CD4-positive, alpha-beta T cell (primary cell): ENCODE measurements at regions not wholly inside any gene's neighbourhood (a gene's known extent, or its start where the extent isn't known, plus 50 kb on each side); places are given as distances from the start of the nearest gene placed in this dataset.

Experiments used
- ATAC-seq: fragments of 200-7000 bp; cut with Tn5 transposase; one replicate; pipeline ENCODE4 v1.10.0; 2022; ENCODE audit warnings: mild to moderate bottlenecking; ENCODE audit not compliant: poor library complexity
- CTCF ChIA-PET: fragments of 350-600 bp; sonication (Branson Sonifier 250); formaldehyde crosslinking; loops from one replicate; lab custom pipeline; 2021; ENCODE audit warnings: antibody characterized with exemption, inconsistent platforms; lab: Charles Lee
- POLR2A ChIA-PET: fragments of 350-600 bp; sonication (Branson Sonifier 250); formaldehyde crosslinking; loops from one replicate; lab custom pipeline; 2021; ENCODE audit warnings: antibody characterized with exemption, inconsistent platforms; lab: Charles Lee
- DNase-seq, 14 experiments: peaks; one replicate each; pipeline ENCODE4 v3.0.0-alpha.2; 2013 to 2020; ENCODE audit warnings: mixed read lengths in 2 of 14
- H3K27ac ChIP-seq, 2 donors: one replicate each; pipeline versions ENCODE4 v1.5.1 to v1.7.0; 2013; ENCODE audit warnings: low read length in 2 of 2, low read depth in 1 of 2, mild to moderate bottlenecking in 1 of 2
- H3K27me3 ChIP-seq, 2 experiments: 1 replicate in 1 of 2; 2 replicates in 1 of 2; pipeline versions ENCODE4 v1.6.1 to v1.7.0; 2013; ENCODE audit warnings: low read length in 2 of 2, control low read depth in 1 of 2, mild to moderate bottlenecking in 1 of 2, moderate library complexity in 1 of 2; ENCODE audit not compliant: insufficient read depth in 2 of 2, control insufficient read depth in 1 of 2
- H3K36me3 ChIP-seq: one replicate; pipeline ENCODE4 v1.6.1; 2013; ENCODE audit warnings: low read length, control low read depth; ENCODE audit not compliant: insufficient read depth
- H3K4me1 ChIP-seq: one replicate; pipeline ENCODE4 v1.6.1; 2013; ENCODE audit warnings: low read length, control low read depth; ENCODE audit not compliant: insufficient read depth
- H3K4me3 ChIP-seq: one replicate; pipeline ENCODE4 v1.5.1; 2013; ENCODE audit warnings: mild to moderate bottlenecking, low read length, moderate library complexity
- H3K9me3 ChIP-seq, 2 experiments: 1 replicate in 1 of 2; 2 replicates in 1 of 2; pipeline versions ENCODE4 v1.6.1 to v1.7.0; 2013; ENCODE audit warnings: low read length in 2 of 2, mild to moderate bottlenecking in 2 of 2, control low read depth in 1 of 2, moderate library complexity in 1 of 2; ENCODE audit not compliant: control insufficient read depth in 1 of 2, insufficient read depth in 1 of 2
- H3K27ac Mint-ChIP-seq: one replicate; pipeline ENCODE4 v1.8.0; 2020; ENCODE audit warnings: mixed read lengths
- H3K27me3 Mint-ChIP-seq: one replicate; pipeline ENCODE4 v1.8.0; 2021; ENCODE audit warnings: mixed read lengths
- H3K36me3 Mint-ChIP-seq: one replicate; pipeline ENCODE4 v1.8.0; 2021; ENCODE audit warnings: low read depth, mixed read lengths
- H3K4me1 Mint-ChIP-seq: one replicate; pipeline ENCODE4 v1.8.0; 2021; ENCODE audit warnings: low read depth, mixed read lengths
- H3K4me3 Mint-ChIP-seq: one replicate; pipeline ENCODE4 v1.8.0; 2020; ENCODE audit warnings: mild to moderate bottlenecking, mixed read lengths
- H3K9me3 Mint-ChIP-seq: one replicate; pipeline ENCODE4 v1.8.0; 2020; ENCODE audit warnings: mixed read lengths
- intact Hi-C, 2 experiments: fragments of 100-400 bp; cut with DNase I in 1 of 2; cut with micrococcal nuclease in 1 of 2; formaldehyde crosslinking; loops; one replicate each; pipeline versions ENCODE4 v1.15.1 to v1.9.0; 2023 to 2025; cut with DNase I, micrococcal nuclease
- TF ChIP-seq, protein P1 (sequence below): fragments of 200-600 bp; IDR thresholded peaks from one replicate; pipeline ENCODE4 v1.8.0; 2022; ENCODE audit warnings: antibody characterized with exemption, mild to moderate bottlenecking

DNA sequence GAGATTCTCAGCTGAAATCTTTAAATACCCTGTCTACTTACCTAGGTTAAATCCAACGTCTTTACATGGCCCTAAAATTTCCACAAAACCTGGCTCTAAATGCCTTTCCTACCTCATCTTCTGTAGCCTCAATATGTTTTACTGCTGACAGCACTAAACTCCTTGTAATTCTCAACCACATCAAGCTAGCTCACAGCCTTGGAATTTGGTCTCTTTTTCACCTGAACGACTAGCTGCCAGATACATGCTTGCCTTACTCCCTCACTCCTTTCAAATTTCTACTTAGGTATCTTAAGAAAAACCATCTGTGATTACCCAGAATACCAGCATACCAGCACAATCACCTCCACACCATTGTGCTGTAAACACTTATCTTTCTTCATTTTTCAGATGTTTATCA lies 635.6 kb upstream of the PCDH10 start:
- Histone ChIP-seq H3K27ac (no peak overlapping the region), H3K4me1 (no peaks in the 10 kb centered on the region), H3K4me3 (no peak overlapping the region), H3K27me3 (no peaks in the 10 kb centered on the region), H3K9me3 (no peaks in the 10 kb centered on the region), H3K36me3 (no peaks in the 10 kb centered on the region)
- Mint-ChIP-seq H3K36me3 (no peaks in the 10 kb centered on the region), H3K27me3 (no peaks in the 10 kb centered on the region), H3K27ac (no peak overlapping the region), H3K4me3 (no peak overlapping the region), H3K9me3 (peaks cover 4% of the 10 kb centered on the region), H3K4me1 (no peaks in the 10 kb centered on the region)
- CTCF ChIA-PET: no interaction called here
- TF ChIP-seq, protein P1, sequence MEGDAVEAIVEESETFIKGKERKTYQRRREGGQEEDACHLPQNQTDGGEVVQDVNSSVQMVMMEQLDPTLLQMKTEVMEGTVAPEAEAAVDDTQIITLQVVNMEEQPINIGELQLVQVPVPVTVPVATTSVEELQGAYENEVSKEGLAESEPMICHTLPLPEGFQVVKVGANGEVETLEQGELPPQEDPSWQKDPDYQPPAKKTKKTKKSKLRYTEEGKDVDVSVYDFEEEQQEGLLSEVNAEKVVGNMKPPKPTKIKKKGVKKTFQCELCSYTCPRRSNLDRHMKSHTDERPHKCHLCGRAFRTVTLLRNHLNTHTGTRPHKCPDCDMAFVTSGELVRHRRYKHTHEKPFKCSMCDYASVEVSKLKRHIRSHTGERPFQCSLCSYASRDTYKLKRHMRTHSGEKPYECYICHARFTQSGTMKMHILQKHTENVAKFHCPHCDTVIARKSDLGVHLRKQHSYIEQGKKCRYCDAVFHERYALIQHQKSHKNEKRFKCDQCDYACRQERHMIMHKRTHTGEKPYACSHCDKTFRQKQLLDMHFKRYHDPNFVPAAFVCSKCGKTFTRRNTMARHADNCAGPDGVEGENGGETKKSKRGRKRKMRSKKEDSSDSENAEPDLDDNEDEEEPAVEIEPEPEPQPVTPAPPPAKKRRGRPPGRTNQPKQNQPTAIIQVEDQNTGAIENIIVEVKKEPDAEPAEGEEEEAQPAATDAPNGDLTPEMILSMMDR: no peak
- ATAC-seq (no peak), DNase-seq (no peak)
- POLR2A ChIA-PET: no interaction called here
- intact Hi-C loops: no loop called here

DNA sequence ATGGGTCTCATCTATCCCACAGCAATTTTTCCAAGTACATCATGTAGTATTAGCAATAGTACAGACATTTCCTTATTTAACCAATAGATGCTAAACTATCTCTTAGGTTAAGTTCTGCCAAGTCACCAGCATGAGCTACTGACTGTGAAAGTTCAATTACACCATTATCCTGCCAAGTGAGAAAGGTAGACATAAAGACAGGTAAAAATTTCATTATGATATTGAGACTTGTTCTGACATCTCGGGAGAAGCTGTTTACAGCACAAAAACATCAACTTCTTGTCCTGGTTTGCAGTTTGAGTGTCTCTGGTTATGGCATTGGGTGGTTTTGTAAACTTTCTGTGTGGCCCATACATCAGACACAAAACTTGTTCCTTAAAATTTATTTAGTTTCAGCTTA lies 622.4 kb upstream of the PCDH10 start:
- DNase-seq (no peak), ATAC-seq (no peak)
- H3K36me3 ChIP-seq: no peaks in the 10 kb centered on the region
- H3K4me3 Mint-ChIP-seq: no peak overlapping the region
- H3K27me3 ChIP-seq: no peaks in the 10 kb centered on the region
- ChIA-PET POLR2A (no interaction called here), CTCF (no interaction called here)
- H3K9me3 ChIP-seq: peaks cover 0 to 4% of the 10 kb centered on the region in 2 experiments
- H3K9me3 Mint-ChIP-seq: no peaks in the 10 kb centered on the region
- H3K4me3 ChIP-seq: no peak overlapping the region
- H3K36me3 Mint-ChIP-seq: no peaks in the 10 kb centered on the region
- TF ChIP-seq, protein P1: no peak
- H3K27me3 Mint-ChIP-seq: no peaks in the 10 kb centered on the region
- intact Hi-C loops: no loop called here
- H3K4me1 ChIP-seq: no peaks in the 10 kb centered on the region
- no peaks in the 10 kb centered on the region for H3K4me1 Mint-ChIP-seq
- no peak overlapping the region for H3K27ac ChIP-seq
- no peak overlapping the region for H3K27ac Mint-ChIP-seq

DNA sequence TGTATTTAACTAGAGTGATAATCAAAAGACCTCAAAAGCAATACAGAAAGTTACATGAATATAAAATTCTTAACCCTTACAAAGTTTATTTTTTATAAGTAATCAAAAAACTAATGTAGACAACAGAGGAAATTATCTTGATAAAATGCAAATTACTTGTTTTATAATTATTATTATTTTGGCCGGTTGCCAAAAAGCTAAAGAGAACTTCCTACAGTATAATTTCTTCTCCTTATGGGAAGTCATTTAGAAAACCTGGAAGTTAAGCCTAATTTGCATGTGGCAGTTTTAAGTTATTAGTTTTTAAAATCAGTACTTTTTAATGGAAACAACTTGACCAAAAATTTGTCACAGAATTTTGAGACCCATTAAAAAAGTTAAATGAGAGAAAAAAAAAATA lies 621.3 kb upstream of the PCDH10 start:
- H3K4me3 Mint-ChIP-seq: no peak overlapping the region
- no peaks in the 10 kb centered on the region for H3K36me3 ChIP-seq
- no peak overlapping the region for H3K4me3 ChIP-seq
- no peaks in the 10 kb centered on the region for H3K36me3 Mint-ChIP-seq
- ATAC-seq (no peak), DNase-seq (no peak)
- H3K27me3 ChIP-seq: no peaks in the 10 kb centered on the region
- H3K27me3 Mint-ChIP-seq: no peaks in the 10 kb centered on the region
- H3K4me1 ChIP-seq: no peaks in the 10 kb centered on the region
- CTCF ChIA-PET: no interaction called here
- no peak overlapping the region for H3K27ac ChIP-seq
- TF ChIP-seq, protein P1: no peak
- POLR2A ChIA-PET: no interaction called here
- H3K27ac Mint-ChIP-seq: no peak overlapping the region
- no peaks in the 10 kb centered on the region for H3K9me3 Mint-ChIP-seq
- no peaks in the 10 kb centered on the region for H3K9me3 ChIP-seq
- intact Hi-C loops: no loop called here
- no peaks in the 10 kb centered on the region for H3K4me1 Mint-ChIP-seq
